ENCODE measurements at regions not wholly inside any gene's neighbourhood (a gene's known extent, or its start where the extent isn't known, plus 50 kb on each side); places are given as distances from the start of the nearest gene placed in this dataset.

DNA sequence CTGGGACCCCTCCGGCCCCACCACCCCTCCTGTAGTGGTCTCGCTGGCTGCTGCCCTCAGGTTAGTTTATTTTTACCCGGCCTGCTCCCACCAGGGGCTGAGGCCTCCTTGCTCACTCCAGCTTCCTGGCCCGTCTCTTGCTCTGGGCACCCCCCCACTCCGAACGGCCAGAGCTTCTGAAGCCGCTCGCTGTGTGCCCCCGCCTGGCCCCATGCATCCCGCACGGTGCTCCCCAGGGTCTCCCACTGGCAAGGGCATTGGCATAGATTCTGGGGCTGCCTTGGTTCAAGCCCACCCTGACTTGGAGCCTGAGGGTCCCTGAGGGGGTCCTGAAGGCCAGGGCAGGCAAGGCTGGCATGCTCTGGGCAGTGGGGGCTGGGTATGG is 186.4 kb downstream of the SEC14L1 start:
- intact Hi-C loops (cut with micrococcal nuclease): no loop called here
- Histone ChIP-seq H3K27me3 (ENCODE audit: low read length) (no peaks in the 10 kb centered on the region), H3K27ac (ENCODE audit: low read length) (no peak overlapping the region), H3K9me3 (ENCODE audit: low read length) (no peaks in the 10 kb centered on the region), H2AFZ (ENCODE audit: low read length) (no peak overlapping the region), H3K36me3 (ENCODE audit: low read depth, low read length) (peaks cover 8% of the 10 kb centered on the region; the same call in 1 of the 2 replicates), H3K9me2 (replicated peaks; ENCODE audit: low read length) (no peaks in the 10 kb centered on the region), H3K4me1 (ENCODE audit: insufficient read depth, low read length) (peaks cover 52% of the 10 kb centered on the region), H3K9ac (ENCODE audit: low read length) (no peak overlapping the region), H4K20me1 (ENCODE audit: low read length) (peaks cover 12% of the 10 kb centered on the region; the same call in 1 of the 2 replicates), H3F3A (ENCODE audit: low read length, unreplicated experiment) (peaks cover 24% of the 10 kb centered on the region), H3K4me2 (ENCODE audit: low read length) (no peak overlapping the region), H3K79me2 (ENCODE audit: low read length) (peaks cover 91% of the 10 kb centered on the region), H3K4me3 (ENCODE audit: low read length) (no peak overlapping the region)
- POLR2A ChIA-PET (ENCODE audit: unreplicated experiment): interaction anchor here (0.5 to 1.0 kb wide), 2 partner anchors 42 to 202 kb away, joined by 3 to 5 read pairs; no protein-coding TSS in a partner anchor
- ATAC-seq: no peak
- no TSS peak for BruUV-seq (replicated peaks)
- CTCF ChIA-PET: no interaction called here
- TF ChIP-seq EZH2phosphoT487 (IDR thresholded peaks at IDR 0.05; ENCODE audit: borderline replicate concordance, low read length): no peak
- no peak for TF ChIP-seq EZH2 (IDR thresholded peaks at IDR 0.05; ENCODE audit: low read length, unreplicated experiment)
- no peak for TF ChIP-seq CTCF (conservative IDR thresholded peaks at IDR 0.05; ENCODE audit: low read depth, low read length)
- no peak for DNase-seq

- no peak for ATAC-seq
- Histone ChIP-seq H3K79me2 (ENCODE audit: low read length) (peaks cover 91% of the 10 kb centered on the region), H3K9me3 (ENCODE audit: low read length) (no peaks in the 10 kb centered on the region), H3K27me3 (ENCODE audit: low read length) (no peaks in the 10 kb centered on the region), H3K27ac (ENCODE audit: low read length) (no peak overlapping the region), H2AFZ (ENCODE audit: low read length) (no peak overlapping the region), H3K4me2 (ENCODE audit: low read length) (no peak overlapping the region), H3K9me2 (replicated peaks; ENCODE audit: low read length) (no peaks in the 10 kb centered on the region), H3K36me3 (ENCODE audit: low read depth, low read length) (peaks cover 8% of the 10 kb centered on the region; the same call in 1 of the 2 replicates), H3K4me1 (ENCODE audit: insufficient read depth, low read length) (peaks cover 52% of the 10 kb centered on the region), H3K9ac (ENCODE audit: low read length) (no peak overlapping the region), H3K4me3 (ENCODE audit: low read length) (no peak overlapping the region), H4K20me1 (ENCODE audit: low read length) (peaks cover 12% of the 10 kb centered on the region; the same call in 1 of the 2 replicates), H3F3A (ENCODE audit: low read length, unreplicated experiment) (peaks cover 25% of the 10 kb centered on the region)
- TF ChIP-seq EZH2 (IDR thresholded peaks at IDR 0.05; ENCODE audit: low read length, unreplicated experiment) (no peak), EZH2phosphoT487 (IDR thresholded peaks at IDR 0.05; ENCODE audit: borderline replicate concordance, low read length) (no peak), CTCF (conservative IDR thresholded peaks at IDR 0.05; ENCODE audit: low read depth, low read length) (no peak)
- DNase-seq: no peak
- ChIA-PET POLR2A (ENCODE audit: unreplicated experiment) (no interaction called here), CTCF (no interaction called here)
- intact Hi-C loops (cut with micrococcal nuclease): no loop called here
- no TSS peak for BruUV-seq (replicated peaks)
Observed at GRCh38 chr17:77327566-77328464, 187.0 kb downstream of the SEC14L1 start.

All from PC-3 (cell line).